Panc1 (cell line): ENCODE measurements at regions not wholly inside any gene's neighbourhood (a gene's known extent, or its start where the extent isn't known, plus 50 kb on each side); places are given as distances from the start of the nearest gene placed in this dataset.

ENCODE experiments used
- ATAC-seq: fragments of 200-7000 bp; cut with Tn5 transposase; 2 replicates; pipeline ENCODE4 v1.9.1; 2020; ENCODE audit warnings: mild to moderate bottlenecking, moderate library complexity
- BruUV-seq: library from RNA; stranded (reverse); fragments of 400-500 nt; replicated peaks from 2 replicates; lab custom pipeline; 2021; lab: Mats Ljungman, UMichigan
- CTCF ChIA-PET: fragments of 300-600 bp; sonication (Branson Sonifier 250); formaldehyde crosslinking; loops from one replicate; lab custom pipeline; 2022; ENCODE audit warnings: antibody characterized with exemption; lab: Charles Lee
- POLR2A ChIA-PET: fragments of 300-600 bp; sonication (Branson Sonifier 250); formaldehyde crosslinking; loops from one replicate; lab custom pipeline; 2022; ENCODE audit warnings: antibody characterized with exemption; lab: Charles Lee
- DNase-seq: peaks from one replicate; pipeline ENCODE4 v3.0.0-alpha.2; 2010; ENCODE audit warnings: low read depth, low spot score
- H3K27ac ChIP-seq: 2 replicates; pipeline ENCODE4 v1.5.1; 2011; ENCODE audit warnings: mild to moderate bottlenecking, low read length, inconsistent platforms
- H3K27me3 ChIP-seq: fragments of 200-500 bp; sonication (Bioruptor generic); 2 replicates; pipeline ENCODE4 v1.6.0; 2014; ENCODE audit warnings: low read length, inconsistent platforms; ENCODE audit not compliant: control insufficient read depth, insufficient read depth
- H3K36me3 ChIP-seq: fragments of 200-500 bp; sonication (Bioruptor generic); 2 replicates; pipeline ENCODE4 v1.5.1; 2014; ENCODE audit warnings: inconsistent platforms, mild to moderate bottlenecking, low read length, moderate library complexity; ENCODE audit not compliant: control insufficient read depth, insufficient read depth
- H3K4me1 ChIP-seq: 2 replicates; pipeline ENCODE4 v1.5.1; 2011; ENCODE audit warnings: inconsistent platforms, mild to moderate bottlenecking, low read length, moderate library complexity; ENCODE audit not compliant: control insufficient read depth, insufficient read depth
- H3K4me3 ChIP-seq, 2 experiments: 2 replicates each; pipeline ENCODE4 v1.5.1; 2011 to 2012; ENCODE audit warnings: low read depth in 2 of 2, low read length in 2 of 2, mild to moderate bottlenecking in 2 of 2, inconsistent platforms in 1 of 2, moderate library complexity in 1 of 2
- H3K9me3 ChIP-seq: fragments of 200-500 bp; sonication (Bioruptor generic); 2 replicates; pipeline ENCODE4 v1.5.1; 2014; ENCODE audit warnings: low read depth, mild to moderate bottlenecking, inconsistent platforms, low read length, moderate library complexity; ENCODE audit not compliant: control insufficient read depth, insufficient read depth
- CTCF ChIP-seq: fragments of 450-650 bp; IDR thresholded peaks from 2 replicates; pipeline ENCODE4 v1.5.1; 2017; ENCODE audit warnings: mild to moderate bottlenecking
- POLR2AphosphoS5 ChIP-seq: IDR thresholded peaks from 2 replicates; pipeline ENCODE4 v1.6.1; 2012; ENCODE audit warnings: mild to moderate bottlenecking, low read depth, low read length, moderate library complexity
- SIN3A ChIP-seq: IDR thresholded peaks from 2 replicates; pipeline ENCODE4 v1.6.1; 2012; ENCODE audit warnings: low read depth, mild to moderate bottlenecking, low read length, moderate library complexity, borderline replicate concordance; ENCODE audit not compliant: insufficient read depth
- TCF7L2 ChIP-seq: IDR thresholded peaks from 2 replicates; pipeline ENCODE4 v1.6.1; 2011; ENCODE audit warnings: mild to moderate bottlenecking, low read depth, low read length, inconsistent platforms
- in situ Hi-C: cut with HindIII; loops from 2 replicates; pipeline ENCODE4 v1.10.0; 2016; ENCODE audit warnings: low sequenced_read_pairs, low pct_unique_long_range_greater_than_20kb
- intact Hi-C: fragments of 100-400 bp; cut with micrococcal nuclease; formaldehyde crosslinking; loops from one replicate; pipeline ENCODE4 v1.10.0; 2022; ENCODE audit not compliant: unreplicated experiment
- TF ChIP-seq, protein P1 (sequence below), 2 experiments: IDR thresholded peaks; 2 replicates each; pipeline ENCODE4 v1.6.1; 2011 to 2012; ENCODE audit warnings: low read depth in 2 of 2, control low read depth in 1 of 2, low read length in 1 of 2, mild to moderate bottlenecking in 1 of 2, moderate library complexity in 1 of 2; ENCODE audit not compliant: insufficient read depth in 1 of 2

GRCh38 chr2:194714541-194714940, 942.5 kb upstream of the SLC39A10 start:
- Histone ChIP-seq H3K36me3 (no peaks in the 10 kb centered on the region), H3K4me3 (no peak overlapping the region), H3K27ac (no peak overlapping the region), H3K27me3 (no peaks in the 10 kb centered on the region), H3K9me3 (no peaks in the 10 kb centered on the region), H3K4me1 (no peaks in the 10 kb centered on the region)
- in situ Hi-C loops, result no loop called here
- DNase-seq (no peak), ATAC-seq (no peak)
- no TSS peak for BruUV-seq
- no peak for TF ChIP-seq POLR2AphosphoS5
- no peak for TF ChIP-seq CTCF
- TF ChIP-seq, protein P1, sequence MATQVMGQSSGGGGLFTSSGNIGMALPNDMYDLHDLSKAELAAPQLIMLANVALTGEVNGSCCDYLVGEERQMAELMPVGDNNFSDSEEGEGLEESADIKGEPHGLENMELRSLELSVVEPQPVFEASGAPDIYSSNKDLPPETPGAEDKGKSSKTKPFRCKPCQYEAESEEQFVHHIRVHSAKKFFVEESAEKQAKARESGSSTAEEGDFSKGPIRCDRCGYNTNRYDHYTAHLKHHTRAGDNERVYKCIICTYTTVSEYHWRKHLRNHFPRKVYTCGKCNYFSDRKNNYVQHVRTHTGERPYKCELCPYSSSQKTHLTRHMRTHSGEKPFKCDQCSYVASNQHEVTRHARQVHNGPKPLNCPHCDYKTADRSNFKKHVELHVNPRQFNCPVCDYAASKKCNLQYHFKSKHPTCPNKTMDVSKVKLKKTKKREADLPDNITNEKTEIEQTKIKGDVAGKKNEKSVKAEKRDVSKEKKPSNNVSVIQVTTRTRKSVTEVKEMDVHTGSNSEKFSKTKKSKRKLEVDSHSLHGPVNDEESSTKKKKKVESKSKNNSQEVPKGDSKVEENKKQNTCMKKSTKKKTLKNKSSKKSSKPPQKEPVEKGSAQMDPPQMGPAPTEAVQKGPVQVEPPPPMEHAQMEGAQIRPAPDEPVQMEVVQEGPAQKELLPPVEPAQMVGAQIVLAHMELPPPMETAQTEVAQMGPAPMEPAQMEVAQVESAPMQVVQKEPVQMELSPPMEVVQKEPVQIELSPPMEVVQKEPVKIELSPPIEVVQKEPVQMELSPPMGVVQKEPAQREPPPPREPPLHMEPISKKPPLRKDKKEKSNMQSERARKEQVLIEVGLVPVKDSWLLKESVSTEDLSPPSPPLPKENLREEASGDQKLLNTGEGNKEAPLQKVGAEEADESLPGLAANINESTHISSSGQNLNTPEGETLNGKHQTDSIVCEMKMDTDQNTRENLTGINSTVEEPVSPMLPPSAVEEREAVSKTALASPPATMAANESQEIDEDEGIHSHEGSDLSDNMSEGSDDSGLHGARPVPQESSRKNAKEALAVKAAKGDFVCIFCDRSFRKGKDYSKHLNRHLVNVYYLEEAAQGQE (IDR thresholded peaks at IDR 0.05; ENCODE audit: insufficient read depth in 1 of 2, low read depth in 2 of 2, low read length in 1 of 2), result no peak
- no peak for TF ChIP-seq SIN3A
- TF ChIP-seq TCF7L2, result no peak
- POLR2A ChIA-PET, result no interaction called here
- CTCF ChIA-PET, result no interaction called here
- intact Hi-C loops, result no loop called here

GRCh38 chr2:194709840-194710239, 947.2 kb upstream of the SLC39A10 start:
- BruUV-seq, result no TSS peak
- ATAC-seq (no peak), DNase-seq (no peak)
- CTCF ChIA-PET, result no interaction called here
- H3K4me1 ChIP-seq, result no peaks in the 10 kb centered on the region
- no peak overlapping the region for H3K27ac ChIP-seq
- H3K27me3 ChIP-seq, result no peaks in the 10 kb centered on the region
- POLR2A ChIA-PET, result no interaction called here
- no peaks in the 10 kb centered on the region for H3K9me3 ChIP-seq
- no peak for TF ChIP-seq TCF7L2
- TF ChIP-seq, protein P1 (IDR thresholded peaks at IDR 0.05; ENCODE audit: insufficient read depth in 1 of 2, low read depth in 2 of 2, low read length in 1 of 2), result no peak
- TF ChIP-seq SIN3A, result no peak
- TF ChIP-seq POLR2AphosphoS5, result no peak
- no peak for TF ChIP-seq CTCF
- H3K4me3 ChIP-seq, result no peak overlapping the region
- in situ Hi-C loops, result no loop called here
- intact Hi-C loops, result no loop called here
- no peaks in the 10 kb centered on the region for H3K36me3 ChIP-seq
